Ascending aorta (tissue), 2 donors: ENCODE measurements at regions not wholly inside any gene's neighbourhood (a gene's known extent, or its start where the extent isn't known, plus 50 kb on each side); places are given as distances from the start of the nearest gene placed in this dataset.

Source experiments
- DNase-seq, 2 donors: peaks; one replicate each; pipeline ENCODE4 v3.0.0-alpha.2; 2019; ENCODE audit warnings: low spot score in 2 of 2
- H3K27ac ChIP-seq, 2 donors: fragments of 200-600 bp; sonication (generic); one replicate each; pipeline ENCODE4 v1.5.1; 2016 to 2017; ENCODE audit warnings: mild to moderate bottlenecking in 1 of 2
- H3K27me3 ChIP-seq: fragments of 200-600 bp; sonication (generic); one replicate; pipeline ENCODE4 v1.5.1; 2017
- H3K36me3 ChIP-seq, 2 donors: fragments of 200-600 bp; sonication (generic); one replicate each; pipeline ENCODE4 v1.5.1; 2016
- H3K4me1 ChIP-seq, 2 donors: fragments of 200-600 bp; sonication (generic); one replicate each; pipeline ENCODE4 v1.5.1; 2016 to 2017; ENCODE audit warnings: mild to moderate bottlenecking in 1 of 2
- H3K4me3 ChIP-seq, 2 donors: fragments of 200-600 bp; sonication (generic); one replicate each; pipeline ENCODE4 v1.5.1; 2016 to 2017; ENCODE audit warnings: mild to moderate bottlenecking in 1 of 2
- H3K9me3 ChIP-seq, 2 donors: fragments of 200-600 bp; sonication (generic); one replicate each; pipeline ENCODE4 v1.5.1; 2016
- intact Hi-C: fragments of 100-400 bp; cut with DNase I; formaldehyde crosslinking; loops from one replicate; pipeline ENCODE4 v1.15.1; 2023
- TF ChIP-seq, protein P1 (sequence below), 3 experiments: fragments of 200-600 bp in 2 of 3; fragments of 450-650 bp in 1 of 3; sonication (generic) in 2 of 3; IDR thresholded peaks; one replicate each; pipeline ENCODE4 v1.5.1; 2016 to 2019; ENCODE audit warnings: antibody characterized with exemption in 3 of 3, mild to moderate bottlenecking in 1 of 3, moderate library complexity in 1 of 3

DNA sequence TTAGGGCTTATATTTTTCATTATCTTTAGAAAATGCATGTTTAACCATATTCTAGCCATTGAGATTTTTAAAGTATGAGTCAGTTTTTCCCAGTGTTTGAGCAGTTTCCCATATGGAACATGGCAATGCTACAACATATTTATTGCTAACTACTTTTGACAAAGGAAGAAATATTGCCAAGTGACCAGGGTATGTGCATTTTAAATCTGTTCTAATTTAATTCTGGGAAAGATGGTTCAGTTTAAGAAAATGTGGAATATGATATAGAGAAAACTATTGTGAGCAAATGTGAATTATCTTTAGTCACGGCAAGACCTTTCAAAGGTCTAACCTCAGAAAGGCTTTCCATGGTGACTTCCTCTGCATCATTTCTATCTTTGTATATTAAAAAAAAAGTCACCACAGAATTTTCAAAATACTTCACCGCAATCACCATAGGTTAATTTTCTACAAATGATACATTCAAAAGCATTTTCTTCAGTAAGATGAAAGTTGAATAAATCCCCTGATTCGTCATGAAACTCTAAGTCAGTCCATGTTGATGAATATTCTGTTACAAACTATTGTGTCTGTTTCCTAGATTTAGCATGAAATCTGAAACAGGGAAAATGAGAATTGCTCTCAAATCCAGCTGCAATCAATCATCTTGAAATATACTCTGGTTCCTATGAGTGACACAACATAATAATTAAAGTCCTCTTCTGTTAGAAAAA is 2349.0 kb upstream of the TENM3 start:
- Histone ChIP-seq H3K27ac (no peak overlapping the region), H3K27me3 (no peaks in the 10 kb centered on the region), H3K9me3 (no peaks in the 10 kb centered on the region), H3K4me1 (no peaks in the 10 kb centered on the region), H3K36me3 (no peaks in the 10 kb centered on the region), H3K4me3 (no peak overlapping the region)
- intact Hi-C loops: no loop called here
- DNase-seq: no peak
- TF ChIP-seq, protein P1, sequence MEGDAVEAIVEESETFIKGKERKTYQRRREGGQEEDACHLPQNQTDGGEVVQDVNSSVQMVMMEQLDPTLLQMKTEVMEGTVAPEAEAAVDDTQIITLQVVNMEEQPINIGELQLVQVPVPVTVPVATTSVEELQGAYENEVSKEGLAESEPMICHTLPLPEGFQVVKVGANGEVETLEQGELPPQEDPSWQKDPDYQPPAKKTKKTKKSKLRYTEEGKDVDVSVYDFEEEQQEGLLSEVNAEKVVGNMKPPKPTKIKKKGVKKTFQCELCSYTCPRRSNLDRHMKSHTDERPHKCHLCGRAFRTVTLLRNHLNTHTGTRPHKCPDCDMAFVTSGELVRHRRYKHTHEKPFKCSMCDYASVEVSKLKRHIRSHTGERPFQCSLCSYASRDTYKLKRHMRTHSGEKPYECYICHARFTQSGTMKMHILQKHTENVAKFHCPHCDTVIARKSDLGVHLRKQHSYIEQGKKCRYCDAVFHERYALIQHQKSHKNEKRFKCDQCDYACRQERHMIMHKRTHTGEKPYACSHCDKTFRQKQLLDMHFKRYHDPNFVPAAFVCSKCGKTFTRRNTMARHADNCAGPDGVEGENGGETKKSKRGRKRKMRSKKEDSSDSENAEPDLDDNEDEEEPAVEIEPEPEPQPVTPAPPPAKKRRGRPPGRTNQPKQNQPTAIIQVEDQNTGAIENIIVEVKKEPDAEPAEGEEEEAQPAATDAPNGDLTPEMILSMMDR (IDR thresholded peaks at IDR 0.05): no peak

DNA sequence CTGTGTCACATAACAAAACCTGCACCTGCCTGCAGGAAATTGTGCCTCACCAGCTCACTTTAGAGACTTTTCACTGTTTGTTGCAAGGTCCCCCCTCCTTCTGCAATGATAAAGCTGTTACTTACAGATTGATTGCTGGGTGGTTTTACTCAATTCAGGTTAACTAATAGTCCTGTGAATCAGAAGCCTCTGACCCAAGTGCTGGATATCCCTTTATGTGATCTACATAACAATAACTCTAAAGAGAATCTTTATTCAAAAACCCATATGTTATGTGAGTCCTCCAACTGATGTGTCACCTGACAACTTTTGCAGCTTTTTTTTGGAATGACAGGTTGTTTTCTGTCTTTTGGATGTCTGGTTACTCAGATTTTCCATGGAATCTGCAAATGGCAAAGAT is 2323.6 kb upstream of the TENM3 start:
- no peaks in the 10 kb centered on the region for H3K27me3 ChIP-seq
- no peak for DNase-seq
- H3K4me1 ChIP-seq: no peaks in the 10 kb centered on the region
- H3K27ac ChIP-seq: no peak overlapping the region
- TF ChIP-seq, protein P1 (IDR thresholded peaks at IDR 0.05): no peak
- H3K4me3 ChIP-seq: no peak overlapping the region
- intact Hi-C loops: no loop called here
- no peaks in the 10 kb centered on the region for H3K36me3 ChIP-seq
- no peaks in the 10 kb centered on the region for H3K9me3 ChIP-seq

DNA sequence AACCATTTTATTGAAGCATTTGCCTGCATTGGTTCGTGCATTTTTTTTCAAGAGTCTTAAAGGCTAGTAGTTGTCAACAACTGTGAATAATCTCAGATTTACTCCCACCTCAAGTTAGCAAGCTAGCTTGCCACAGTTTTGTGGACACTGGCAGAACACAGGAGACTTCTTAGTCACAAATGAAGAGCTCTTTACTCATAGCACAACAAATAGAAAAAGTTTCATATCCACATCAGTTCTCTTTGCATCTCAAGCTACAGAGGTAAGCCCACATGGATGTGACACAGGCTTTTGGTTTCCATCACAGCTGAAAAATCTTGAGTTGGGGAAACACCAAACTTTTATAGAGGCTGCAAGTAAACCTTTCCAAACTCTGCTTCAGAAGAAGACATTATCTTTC is 2315.7 kb upstream of the TENM3 start:
- Histone ChIP-seq H3K27me3 (no peaks in the 10 kb centered on the region), H3K4me1 (no peaks in the 10 kb centered on the region), H3K9me3 (no peaks in the 10 kb centered on the region), H3K36me3 (no peaks in the 10 kb centered on the region), H3K27ac (no peak overlapping the region), H3K4me3 (no peak overlapping the region)
- TF ChIP-seq, protein P1 (IDR thresholded peaks at IDR 0.05): no peak
- intact Hi-C loops: no loop called here
- no peak for DNase-seq

DNA sequence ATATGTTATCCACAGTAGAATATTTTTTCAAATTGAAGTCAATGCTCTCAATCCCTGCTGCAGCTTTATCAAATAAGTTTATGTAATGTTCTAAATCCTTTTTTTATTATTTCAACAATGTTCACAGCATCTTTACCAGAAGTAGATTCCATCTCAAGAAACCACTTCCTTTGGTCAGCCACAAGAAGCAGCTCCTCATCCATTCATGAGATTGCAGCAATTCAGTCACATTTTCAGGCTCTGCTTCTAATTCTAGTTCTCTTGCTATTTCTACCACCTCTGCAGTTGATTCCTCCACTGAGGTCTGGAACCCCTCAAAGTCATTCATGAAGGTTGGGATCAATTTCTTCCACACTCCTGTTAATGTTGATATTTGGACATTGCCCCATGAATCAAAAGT is 2301.3 kb upstream of the TENM3 start:
- H3K4me3 ChIP-seq: no peak overlapping the region
- TF ChIP-seq, protein P1 (IDR thresholded peaks at IDR 0.05): no peak

DNA sequence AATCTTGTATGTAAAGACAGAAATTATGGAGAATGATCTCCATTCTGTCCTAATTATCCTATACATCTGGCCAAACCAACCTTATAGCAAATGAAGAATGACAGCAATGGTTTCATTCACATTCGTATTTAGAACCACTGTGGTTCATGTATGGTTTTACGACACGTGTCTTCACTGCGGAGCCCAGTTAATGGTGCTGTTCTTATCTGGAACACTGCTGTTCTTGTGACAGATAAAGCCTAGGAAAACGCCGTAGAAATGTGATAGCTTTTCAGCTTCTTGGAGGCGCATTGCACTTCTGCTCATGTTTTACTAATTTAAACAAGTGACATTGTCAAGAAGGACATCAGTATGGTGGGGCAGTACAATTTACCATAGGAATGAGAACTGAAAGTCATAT is 2266.4 kb upstream of the TENM3 start:
- Histone ChIP-seq H3K27ac (no peak overlapping the region), H3K4me1 (no peaks in the 10 kb centered on the region), H3K36me3 (no peaks in the 10 kb centered on the region), H3K4me3 (no peak overlapping the region), H3K27me3 (no peaks in the 10 kb centered on the region), H3K9me3 (no peaks in the 10 kb centered on the region)
- intact Hi-C loops: no loop called here
- TF ChIP-seq, protein P1 (IDR thresholded peaks at IDR 0.05): no peak
- no peak for DNase-seq

More for the DNA sequence above, 2301.3 kb upstream of the TENM3 start:
- Histone ChIP-seq H3K4me1 (no peaks in the 10 kb centered on the region), H3K36me3 (no peaks in the 10 kb centered on the region), H3K27ac (no peak overlapping the region), H3K27me3 (no peaks in the 10 kb centered on the region), H3K9me3 (no peaks in the 10 kb centered on the region)
- no peak for DNase-seq
- intact Hi-C loops: no loop called here

DNA sequence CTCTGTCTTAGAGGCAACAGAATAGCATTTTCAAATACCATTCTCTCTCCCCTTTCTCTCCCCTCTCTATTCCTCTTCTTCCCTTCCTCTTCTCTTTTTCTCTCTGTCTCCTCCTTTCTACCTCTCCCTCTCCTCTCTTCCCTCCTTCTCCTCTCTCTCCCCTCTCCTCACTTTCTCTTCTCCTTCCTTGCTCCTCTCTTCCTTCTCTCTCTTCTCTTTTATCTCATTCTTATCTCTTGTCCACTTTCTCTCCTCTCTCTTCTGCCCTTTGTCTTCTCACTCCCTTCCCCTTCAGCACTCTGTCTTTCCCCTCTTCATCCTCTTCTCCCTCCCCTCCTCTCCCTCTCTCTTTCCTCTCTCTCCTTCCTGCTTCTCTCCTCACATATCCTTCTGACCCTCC is 2265.8 kb upstream of the TENM3 start:
- Histone ChIP-seq H3K27ac (no peak overlapping the region), H3K9me3 (no peaks in the 10 kb centered on the region), H3K36me3 (no peaks in the 10 kb centered on the region), H3K4me1 (no peaks in the 10 kb centered on the region), H3K27me3 (no peaks in the 10 kb centered on the region), H3K4me3 (no peak overlapping the region)
- no peak for DNase-seq
- intact Hi-C loops: no loop called here
- TF ChIP-seq, protein P1 (IDR thresholded peaks at IDR 0.05): no peak
